ENCODE measurements at regions not wholly inside any gene's neighbourhood (a gene's known extent, or its start where the extent isn't known, plus 50 kb on each side); places are given as distances from the start of the nearest gene placed in this dataset.

GRCh38 chr5:27171761-27172261 lies 133.4 kb upstream of the CDH9 start:
- TF ChIP-seq CTCF (IDR thresholded peaks at IDR 0.05) (no peak), POLR2A (IDR thresholded peaks at IDR 0.05) (no peak), POLR2AphosphoS5 (IDR thresholded peaks at IDR 0.05) (no peak)

All from prostate gland (tissue), 2 donors.